ENCODE measurements at regions not wholly inside any gene's neighbourhood (a gene's known extent, or its start where the extent isn't known, plus 50 kb on each side); places are given as distances from the start of the nearest gene placed in this dataset.

DNA sequence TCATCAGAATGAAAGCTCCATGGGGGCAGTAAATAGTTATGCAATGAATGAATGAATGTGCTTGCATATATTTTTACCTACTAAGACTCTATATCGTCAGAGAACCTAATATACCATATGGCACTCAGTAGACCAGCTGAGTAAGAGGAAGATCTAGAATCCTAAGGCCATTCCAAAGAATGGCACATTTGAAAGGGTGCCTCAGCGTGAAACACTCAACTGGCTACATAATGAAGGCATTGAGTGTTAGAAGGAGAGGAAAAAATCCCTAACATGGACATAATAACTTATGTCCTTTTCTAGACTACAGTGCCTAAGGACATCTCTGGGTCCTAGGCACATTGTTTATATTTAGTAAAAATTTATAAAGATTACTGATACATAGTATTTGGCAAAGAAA lies 61.7 kb upstream of the ARID2 start:
- POLR2A ChIA-PET, result no interaction called here
- no peak for FAIRE-seq
- dilution Hi-C loops (cut with MboI; ENCODE audit: extremely low pct_ligation_motif_present, low sequenced_read_pairs), result no loop called here

More for the DNA sequence above, 61.7 kb upstream of the ARID2 start:
- Histone ChIP-seq H3K36me3 (ENCODE audit: control insufficient read depth in 2 of 2, extremely low read depth in 1 of 2, insufficient read depth in 2 of 2, low read length in 2 of 2) (no peaks in the 10 kb centered on the region), H3K27me3 (ENCODE audit: control insufficient read depth in 2 of 2, insufficient read depth in 2 of 2, low read length in 2 of 2) (peaks cover 6 to 14% of the 10 kb centered on the region in 2 experiments), H2AFZ (ENCODE audit: low read depth, low read length) (no peak overlapping the region), H3K9ac (replicated peaks; ENCODE audit: extremely low read depth, insufficient read depth, low read length) (no peak overlapping the region), H4K20me1 (replicated peaks; ENCODE audit: control insufficient read depth, extremely low read depth, insufficient read depth, low read length) (no peaks in the 10 kb centered on the region), H3K4me3 (replicated peaks in 1 of 3; ENCODE audit: insufficient read depth in 1 of 3, low read depth in 1 of 3, low read length in 3 of 3) (no peak overlapping the region), H3K4me1 (ENCODE audit: control insufficient read depth, extremely low read depth, insufficient read depth, low read length) (no peaks in the 10 kb centered on the region), H3K4me2 (ENCODE audit: insufficient read depth, low read length) (no peak overlapping the region), H3K27ac (ENCODE audit: insufficient read depth, low read depth, low read length) (no peak overlapping the region), H3K9me1 (replicated peaks; ENCODE audit: control insufficient read depth, extremely low read depth, insufficient read depth, low read length) (no peaks in the 10 kb centered on the region), H3K9me3 (replicated peaks; ENCODE audit: control insufficient read depth, insufficient read depth, low read length) (no peaks in the 10 kb centered on the region), H3K79me2 (ENCODE audit: control insufficient read depth, insufficient read depth, low read length) (no peaks in the 10 kb centered on the region)
- intact Hi-C loops (cut with micrococcal nuclease), result no loop called here
- BruUV-seq (replicated peaks), result no TSS peak
- no peak for DNase-seq (ENCODE audit: low read depth, low spot score)
- CTCF ChIA-PET, result interaction anchor here (1.0 to 1.5 kb wide), 3 partner anchors 16 to 124 kb away, joined by 3 read pairs; no protein-coding TSS in a partner anchor
- TF ChIP-seq POLR2AphosphoS5 (IDR thresholded peaks at IDR 0.05; ENCODE audit: insufficient read depth, low read depth, low read length), result no peak
- TF ChIP-seq EZH2 (IDR thresholded peaks at IDR 0.05; ENCODE audit: borderline replicate concordance, low read depth, low read length, severe bottlenecking), result no peak
- no peak for TF ChIP-seq GATA2 (IDR thresholded peaks at IDR 0.05; ENCODE audit: insufficient read depth, insufficient read length, low read depth, low read length)
- TF ChIP-seq MYC (IDR thresholded peaks at IDR 0.05; ENCODE audit: low read depth, low read length), result no peak
- TF ChIP-seq, protein P1, sequence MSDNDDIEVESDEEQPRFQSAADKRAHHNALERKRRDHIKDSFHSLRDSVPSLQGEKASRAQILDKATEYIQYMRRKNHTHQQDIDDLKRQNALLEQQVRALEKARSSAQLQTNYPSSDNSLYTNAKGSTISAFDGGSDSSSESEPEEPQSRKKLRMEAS (IDR thresholded peaks at IDR 0.05; ENCODE audit: insufficient read depth, insufficient read length), result no peak
- no peak for TF ChIP-seq CTCF (IDR thresholded peaks at IDR 0.05; ENCODE audit: extremely low read depth in 1 of 2, insufficient read depth in 1 of 2, low read depth in 1 of 2, low read length in 2 of 2)
- TF ChIP-seq FOS (IDR thresholded peaks at IDR 0.05; ENCODE audit: borderline replicate concordance, insufficient read depth, low read length), result no peak
- TF ChIP-seq JUN (IDR thresholded peaks at IDR 0.05; ENCODE audit: borderline replicate concordance, insufficient read depth, insufficient read length, low read depth), result no peak
- no peak for TF ChIP-seq POLR2A (IDR thresholded peaks at IDR 0.05; ENCODE audit: low read depth, low read length)

All from endothelial cell of umbilical vein (primary cell).